Loucy (cell line): ENCODE measurements at regions not wholly inside any gene's neighbourhood (a gene's known extent, or its start where the extent isn't known, plus 50 kb on each side); places are given as distances from the start of the nearest gene placed in this dataset.

Experiments
- H2AFZ ChIP-seq: fragments of 200-600 bp; sonication (generic); 2 replicates; pipeline ENCODE4 v1.6.0; 2016; ENCODE audit warnings: antibody characterized with exemption, mild to moderate bottlenecking, low read length, moderate library complexity
- H3F3A ChIP-seq: fragments of 200-600 bp; 2 replicates; pipeline ENCODE4 v1.6.0; 2016; ENCODE audit warnings: antibody characterized with exemption, low read depth, mild to moderate bottlenecking
- H3K27me3 ChIP-seq: fragments of 200-600 bp; sonication (generic); 2 replicates; pipeline ENCODE4 v1.6.1; 2014; ENCODE audit warnings: low read length, mild to moderate bottlenecking; ENCODE audit not compliant: insufficient read depth, poor library complexity, severe bottlenecking
- H3K36me3 ChIP-seq: fragments of 200-600 bp; sonication (generic); 2 replicates; pipeline ENCODE4 v1.6.1; 2016; ENCODE audit warnings: low read length; ENCODE audit not compliant: insufficient read depth
- H3K4me1 ChIP-seq: fragments of 200-600 bp; sonication (generic); 2 replicates; pipeline ENCODE4 v1.5.1; 2014; ENCODE audit warnings: low read length, mild to moderate bottlenecking; ENCODE audit not compliant: insufficient read depth, poor library complexity, severe bottlenecking
- H3K4me2 ChIP-seq: fragments of 200-600 bp; sonication (generic); 2 replicates; pipeline ENCODE4 v1.6.0; 2014; ENCODE audit warnings: antibody characterized with exemption, low read length, low read depth, mild to moderate bottlenecking; ENCODE audit not compliant: poor library complexity, severe bottlenecking
- H3K4me3 ChIP-seq: fragments of 200-600 bp; sonication (generic); 2 replicates; pipeline ENCODE4 v1.5.1; 2014; ENCODE audit warnings: low read length, mild to moderate bottlenecking, mixed read lengths; ENCODE audit not compliant: poor library complexity, severe bottlenecking
- H3K79me2 ChIP-seq: fragments of 200-600 bp; sonication (generic); 2 replicates; pipeline ENCODE4 v1.6.1; 2014; ENCODE audit warnings: low read length; ENCODE audit not compliant: insufficient read depth
- H3K9ac ChIP-seq: fragments of 200-600 bp; sonication (generic); 2 replicates; pipeline ENCODE4 v1.6.0; 2014; ENCODE audit warnings: mild to moderate bottlenecking, low read depth, low read length, moderate library complexity; ENCODE audit not compliant: poor library complexity, severe bottlenecking
- H3K9me2 ChIP-seq: fragments of 200-600 bp; sonication (generic); replicated peaks from 2 replicates; pipeline ENCODE4 v1.6.1; 2016; ENCODE audit warnings: low read depth, low read length, mixed read lengths
- H3K9me3 ChIP-seq: fragments of 200-600 bp; sonication (generic); 2 replicates; pipeline ENCODE4 v1.6.1; 2014; ENCODE audit warnings: mild to moderate bottlenecking, antibody characterized with exemption, low read length, low read depth; ENCODE audit not compliant: insufficient read depth
- H4K20me1 ChIP-seq: fragments of 200-600 bp; sonication (generic); 2 replicates; pipeline ENCODE4 v1.6.0; 2014; ENCODE audit warnings: antibody characterized with exemption, low read length, mild to moderate bottlenecking; ENCODE audit not compliant: insufficient read depth, poor library complexity, severe bottlenecking
- EZH2phosphoT487 ChIP-seq: fragments of 200-600 bp; IDR thresholded peaks from 2 replicates; pipeline ENCODE4 v1.6.1; 2018; ENCODE audit warnings: antibody characterized with exemption, mild to moderate bottlenecking, moderate library complexity, borderline replicate concordance
- TF ChIP-seq, protein P1 (sequence below): fragments of 200-600 bp; sonication (generic); conservative IDR thresholded peaks from 2 replicates; pipeline ENCODE4 v1.5.1; 2014; ENCODE audit warnings: mild to moderate bottlenecking, antibody characterized with exemption, low read length

DNA sequence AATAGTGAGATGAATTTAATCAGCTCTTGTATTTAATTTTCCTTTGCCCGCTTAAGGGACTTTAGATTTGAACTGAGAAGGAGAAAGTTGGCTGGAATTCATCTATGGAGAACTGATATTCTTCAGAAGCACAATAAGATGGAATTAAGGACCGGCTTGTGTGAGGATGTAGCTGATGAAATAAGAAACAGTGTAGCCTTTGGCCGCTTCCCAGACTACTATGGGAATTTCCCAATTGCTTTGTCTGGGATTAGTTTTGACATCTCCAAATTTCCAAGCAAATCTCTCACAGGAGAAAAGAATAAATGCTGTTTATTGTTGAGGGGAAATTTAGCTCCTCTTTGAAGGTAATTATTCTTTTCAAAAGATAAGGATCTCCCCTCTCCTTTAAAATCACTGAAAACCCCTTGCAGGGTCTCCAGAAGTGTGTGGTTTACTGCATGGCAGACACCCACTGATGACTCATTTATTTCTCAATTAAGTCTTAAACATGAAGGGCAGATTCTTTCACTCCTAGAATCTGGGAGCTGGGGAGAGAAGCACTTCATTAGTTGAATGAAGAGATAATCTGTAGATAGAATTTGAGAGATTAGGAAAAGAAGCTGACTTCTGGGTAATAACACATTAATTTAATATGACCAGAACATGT lies 606.5 kb upstream of the ADAMTS16 start:
- H3K27me3 ChIP-seq = no peaks in the 10 kb centered on the region
- H4K20me1 ChIP-seq = no peaks in the 10 kb centered on the region
- H3K36me3 ChIP-seq = no peaks in the 10 kb centered on the region
- H3K9ac ChIP-seq = peak overlapping the region; percentile 66
- H3F3A ChIP-seq = peaks cover 8% of the 10 kb centered on the region; the same call in 1 of the 2 replicates
- TF ChIP-seq, protein P1, sequence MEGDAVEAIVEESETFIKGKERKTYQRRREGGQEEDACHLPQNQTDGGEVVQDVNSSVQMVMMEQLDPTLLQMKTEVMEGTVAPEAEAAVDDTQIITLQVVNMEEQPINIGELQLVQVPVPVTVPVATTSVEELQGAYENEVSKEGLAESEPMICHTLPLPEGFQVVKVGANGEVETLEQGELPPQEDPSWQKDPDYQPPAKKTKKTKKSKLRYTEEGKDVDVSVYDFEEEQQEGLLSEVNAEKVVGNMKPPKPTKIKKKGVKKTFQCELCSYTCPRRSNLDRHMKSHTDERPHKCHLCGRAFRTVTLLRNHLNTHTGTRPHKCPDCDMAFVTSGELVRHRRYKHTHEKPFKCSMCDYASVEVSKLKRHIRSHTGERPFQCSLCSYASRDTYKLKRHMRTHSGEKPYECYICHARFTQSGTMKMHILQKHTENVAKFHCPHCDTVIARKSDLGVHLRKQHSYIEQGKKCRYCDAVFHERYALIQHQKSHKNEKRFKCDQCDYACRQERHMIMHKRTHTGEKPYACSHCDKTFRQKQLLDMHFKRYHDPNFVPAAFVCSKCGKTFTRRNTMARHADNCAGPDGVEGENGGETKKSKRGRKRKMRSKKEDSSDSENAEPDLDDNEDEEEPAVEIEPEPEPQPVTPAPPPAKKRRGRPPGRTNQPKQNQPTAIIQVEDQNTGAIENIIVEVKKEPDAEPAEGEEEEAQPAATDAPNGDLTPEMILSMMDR = no peak
- no peak for TF ChIP-seq EZH2phosphoT487
- no peak overlapping the region for H2AFZ ChIP-seq
- H3K4me1 ChIP-seq = peaks cover 67% of the 10 kb centered on the region
- peak overlapping the region; percentile 75 for H3K4me2 ChIP-seq
- H3K79me2 ChIP-seq = no peaks in the 10 kb centered on the region
- no peaks in the 10 kb centered on the region for H3K9me2 ChIP-seq
- H3K4me3 ChIP-seq = peak overlapping the region; percentile 62
- no peaks in the 10 kb centered on the region for H3K9me3 ChIP-seq

DNA sequence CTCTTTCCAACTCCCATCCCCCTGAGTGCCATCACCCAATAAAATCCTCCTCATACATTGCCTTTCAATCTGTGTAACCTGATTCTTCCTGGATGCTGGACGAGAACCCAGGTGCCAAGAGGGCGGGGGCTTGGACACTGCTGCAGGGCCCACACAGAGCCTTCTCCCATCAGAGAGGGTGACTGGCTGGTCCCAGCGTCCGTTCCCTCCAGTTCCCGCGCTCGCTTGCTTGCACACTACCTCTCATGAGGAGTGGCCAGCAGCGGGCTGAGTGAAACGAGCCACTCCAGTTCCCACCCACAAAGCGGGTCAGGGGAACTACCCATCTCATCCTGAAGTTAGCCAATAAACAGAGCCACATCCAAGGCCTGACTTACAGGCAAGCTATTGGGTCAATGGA lies 602.6 kb upstream of the ADAMTS16 start:
- Histone ChIP-seq H3K79me2 (no peaks in the 10 kb centered on the region), H4K20me1 (no peaks in the 10 kb centered on the region), H3K4me2 (no peak overlapping the region), H3K9me3 (no peaks in the 10 kb centered on the region), H2AFZ (no peak overlapping the region), H3F3A (peaks cover 8% of the 10 kb centered on the region; the same call in 1 of the 2 replicates), H3K4me1 (peaks cover 55% of the 10 kb centered on the region), H3K9ac (no peak overlapping the region), H3K27me3 (no peaks in the 10 kb centered on the region), H3K4me3 (no peak overlapping the region), H3K36me3 (no peaks in the 10 kb centered on the region), H3K9me2 (no peaks in the 10 kb centered on the region)
- TF ChIP-seq EZH2phosphoT487 = no peak
- TF ChIP-seq, protein P1 = no peak

DNA sequence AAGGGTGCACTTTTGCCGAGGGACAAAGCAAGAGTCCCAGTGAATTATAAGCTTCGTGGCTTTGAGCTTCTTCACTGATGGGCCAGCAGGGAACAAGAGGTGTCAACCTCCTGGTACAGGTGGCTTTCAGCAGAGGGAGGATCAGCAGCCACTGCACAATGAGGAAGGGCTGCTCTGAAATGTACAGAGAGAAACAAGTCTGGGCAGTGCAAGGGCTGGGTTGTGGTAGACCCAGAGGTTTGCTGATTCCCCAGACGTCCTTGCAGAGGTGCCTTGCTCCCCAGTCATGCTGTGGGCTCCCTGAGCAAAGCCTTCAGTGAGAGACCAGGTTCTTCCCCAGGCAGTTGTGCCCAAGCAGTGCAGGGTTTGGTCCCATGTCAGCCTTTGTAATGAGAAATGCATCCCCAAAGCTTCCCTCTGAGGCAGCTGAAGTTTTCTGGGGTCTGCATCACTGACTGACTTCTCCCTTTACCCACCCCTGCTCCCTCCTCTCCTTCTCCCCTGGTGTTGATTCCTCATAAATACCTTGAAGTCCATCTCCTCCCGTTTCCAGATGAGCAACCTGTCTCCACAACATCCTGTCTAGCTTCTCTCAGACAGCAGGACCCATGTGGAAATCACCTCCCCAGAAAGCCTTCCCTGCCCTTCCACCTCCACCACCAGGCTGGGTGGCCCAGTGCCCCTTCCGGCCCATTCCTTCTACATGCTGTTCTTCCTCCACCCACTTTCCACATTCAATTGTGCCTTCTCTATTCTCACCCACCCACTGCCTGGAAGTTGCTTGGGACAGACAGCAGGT lies 599.6 kb upstream of the ADAMTS16 start:
- no peaks in the 10 kb centered on the region for H3K9me2 ChIP-seq
- no peaks in the 10 kb centered on the region for H3K9me3 ChIP-seq
- H3K4me3 ChIP-seq = no peak overlapping the region
- no peaks in the 10 kb centered on the region for H3K36me3 ChIP-seq
- no peaks in the 10 kb centered on the region for H3F3A ChIP-seq
- no peaks in the 10 kb centered on the region for H3K79me2 ChIP-seq
- H2AFZ ChIP-seq = peak overlapping the region; percentile 32; the same call in 1 of the 2 replicates
- H3K4me1 ChIP-seq = peaks cover 55% of the 10 kb centered on the region
- no peaks in the 10 kb centered on the region for H3K27me3 ChIP-seq
- TF ChIP-seq, protein P1 = no peak
- TF ChIP-seq EZH2phosphoT487 = no peak
- peak overlapping the region; percentile 27 for H3K9ac ChIP-seq
- H4K20me1 ChIP-seq = no peaks in the 10 kb centered on the region
- no peak overlapping the region for H3K4me2 ChIP-seq
